ENCODE measurements at regions not wholly inside any gene's neighbourhood (a gene's known extent, or its start where the extent isn't known, plus 50 kb on each side); places are given as distances from the start of the nearest gene placed in this dataset.

DNA sequence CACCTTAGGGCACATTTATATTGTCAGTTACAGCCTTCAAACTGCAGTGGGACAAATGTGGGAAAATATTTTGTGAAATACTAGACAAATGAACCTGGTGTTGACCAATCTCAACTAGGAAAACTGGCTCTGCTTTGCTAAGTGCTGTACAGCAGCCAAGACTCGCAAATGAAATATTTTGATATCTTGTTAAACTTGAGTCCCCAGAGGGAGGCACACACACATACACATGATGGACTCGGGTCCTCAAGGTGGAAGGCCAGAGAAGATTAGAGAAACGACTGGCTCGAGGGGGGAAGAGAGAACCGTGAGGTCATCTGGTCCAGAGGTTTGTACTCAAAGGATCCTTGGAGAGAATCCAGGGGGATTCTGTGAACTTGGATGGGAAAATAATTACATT lies 67.3 kb upstream of the JAG1 start:
- 60% methylated on average over 5 of the region's 5 CpGs for WGBS
- Histone ChIP-seq H3K27me3 (no peaks in the 10 kb centered on the region), H3K4me3 (no peak overlapping the region), H3K36me3 (no peaks in the 10 kb centered on the region), H3K27ac (replicated peaks in 1 of 4) (no peak overlapping the region), H3K4me1 (peaks cover 0 to 8% (median 6%) of the 10 kb centered on the region in 4 donors), H3K9me3 (no peaks in the 10 kb centered on the region)
- intact Hi-C loops (cut with DNase I): no loop called here
- no peak for DNase-seq (ENCODE audit: extremely low spot score)
- TF ChIP-seq EP300 (IDR thresholded peaks at IDR 0.05) (no peak), POLR2A (IDR thresholded peaks at IDR 0.05; ENCODE audit: low read depth) (no peak), POLR2AphosphoS5 (IDR thresholded peaks at IDR 0.05) (no peak)
- TF ChIP-seq, protein P1, sequence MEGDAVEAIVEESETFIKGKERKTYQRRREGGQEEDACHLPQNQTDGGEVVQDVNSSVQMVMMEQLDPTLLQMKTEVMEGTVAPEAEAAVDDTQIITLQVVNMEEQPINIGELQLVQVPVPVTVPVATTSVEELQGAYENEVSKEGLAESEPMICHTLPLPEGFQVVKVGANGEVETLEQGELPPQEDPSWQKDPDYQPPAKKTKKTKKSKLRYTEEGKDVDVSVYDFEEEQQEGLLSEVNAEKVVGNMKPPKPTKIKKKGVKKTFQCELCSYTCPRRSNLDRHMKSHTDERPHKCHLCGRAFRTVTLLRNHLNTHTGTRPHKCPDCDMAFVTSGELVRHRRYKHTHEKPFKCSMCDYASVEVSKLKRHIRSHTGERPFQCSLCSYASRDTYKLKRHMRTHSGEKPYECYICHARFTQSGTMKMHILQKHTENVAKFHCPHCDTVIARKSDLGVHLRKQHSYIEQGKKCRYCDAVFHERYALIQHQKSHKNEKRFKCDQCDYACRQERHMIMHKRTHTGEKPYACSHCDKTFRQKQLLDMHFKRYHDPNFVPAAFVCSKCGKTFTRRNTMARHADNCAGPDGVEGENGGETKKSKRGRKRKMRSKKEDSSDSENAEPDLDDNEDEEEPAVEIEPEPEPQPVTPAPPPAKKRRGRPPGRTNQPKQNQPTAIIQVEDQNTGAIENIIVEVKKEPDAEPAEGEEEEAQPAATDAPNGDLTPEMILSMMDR (IDR thresholded peaks at IDR 0.05): no peak

DNA sequence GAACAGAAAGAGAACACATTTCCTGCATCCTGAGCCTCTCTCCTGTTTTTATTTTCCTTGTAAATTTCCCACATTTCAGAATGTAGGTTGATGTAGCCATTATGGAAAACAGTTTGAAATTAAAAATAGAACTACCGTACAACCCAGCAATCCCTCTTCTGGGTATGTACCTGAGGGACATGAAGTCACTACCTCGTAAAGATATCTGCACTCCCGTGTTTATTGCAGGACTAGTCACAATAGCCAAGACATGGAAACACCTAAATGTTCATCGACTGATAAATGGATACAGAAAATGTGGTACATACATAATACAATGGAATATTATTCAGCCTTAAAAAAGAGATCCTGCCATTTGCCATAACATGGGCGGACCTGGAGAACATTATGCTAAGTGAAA lies 72.0 kb upstream of the JAG1 start:
- 94% methylated on average over 5 of the region's 5 CpGs for WGBS
- no peaks in the 10 kb centered on the region for H3K27me3 ChIP-seq
- no peaks in the 10 kb centered on the region for H3K9me3 ChIP-seq
- TF ChIP-seq EP300 (IDR thresholded peaks at IDR 0.05) (no peak), POLR2AphosphoS5 (IDR thresholded peaks at IDR 0.05) (no peak), POLR2A (IDR thresholded peaks at IDR 0.05; ENCODE audit: low read depth) (no peak)
- TF ChIP-seq, protein P1 (IDR thresholded peaks at IDR 0.05): no peak
- H3K4me1 ChIP-seq: no peaks in the 10 kb centered on the region
- DNase-seq (ENCODE audit: extremely low spot score): no peak
- intact Hi-C loops (cut with DNase I): no loop called here
- no peak overlapping the region for H3K4me3 ChIP-seq
- H3K27ac ChIP-seq (replicated peaks in 1 of 4): no peak overlapping the region
- no peaks in the 10 kb centered on the region for H3K36me3 ChIP-seq

DNA sequence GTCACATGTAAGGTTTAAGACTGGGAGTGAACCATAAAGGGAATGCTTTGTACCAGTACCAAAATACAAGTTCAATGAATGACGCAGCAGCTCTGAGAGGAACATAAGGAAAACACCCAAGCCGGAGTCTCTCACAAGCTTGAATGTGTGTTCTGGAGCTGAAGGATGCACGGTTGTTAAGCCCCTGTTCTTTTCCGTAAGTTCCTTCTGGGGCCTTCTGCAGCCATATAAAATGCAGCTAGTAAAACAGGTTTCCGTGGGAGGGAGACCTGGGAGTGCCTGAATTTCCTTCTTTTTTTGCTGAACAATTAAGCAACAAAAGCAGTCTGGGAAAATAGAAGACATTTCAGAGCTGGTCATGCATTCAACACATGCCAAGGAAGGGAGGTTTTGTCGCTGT lies 73.2 kb upstream of the JAG1 start:
- WGBS: 80% methylated on average over 6 of the region's 6 CpGs
- intact Hi-C loops (cut with DNase I): no loop called here

DNA sequence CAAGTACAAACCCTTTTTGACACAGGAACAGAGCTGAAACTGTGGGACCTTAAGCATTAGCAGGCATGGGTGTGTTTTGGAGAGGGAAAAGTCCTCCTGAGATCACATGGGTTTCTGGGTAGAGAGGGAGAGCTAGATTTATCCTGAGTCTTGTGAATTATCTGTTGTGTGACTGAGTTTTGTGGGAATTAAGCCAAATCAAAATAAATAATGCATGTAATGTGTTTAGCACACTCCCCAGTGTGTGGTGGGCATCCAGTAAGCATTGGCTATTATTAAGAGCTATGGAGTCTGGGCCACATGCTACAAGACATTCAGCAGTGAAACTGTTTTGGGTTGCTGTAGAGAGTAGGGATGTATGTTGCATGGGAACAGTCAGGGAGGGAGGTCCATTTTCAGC lies 75.3 kb upstream of the JAG1 start:
- intact Hi-C loops (cut with DNase I): no loop called here

More for the DNA sequence above, 73.2 kb upstream of the JAG1 start:
- H3K4me1 ChIP-seq: no peaks in the 10 kb centered on the region
- H3K27ac ChIP-seq (replicated peaks in 1 of 4): no peak overlapping the region
- TF ChIP-seq EP300 (IDR thresholded peaks at IDR 0.05) (no peak), POLR2AphosphoS5 (IDR thresholded peaks at IDR 0.05) (no peak)
- H3K4me3 ChIP-seq: no peak overlapping the region
- H3K27me3 ChIP-seq: no peaks in the 10 kb centered on the region
- no peaks in the 10 kb centered on the region for H3K36me3 ChIP-seq
- no peak for DNase-seq (ENCODE audit: extremely low spot score)
- no peaks in the 10 kb centered on the region for H3K9me3 ChIP-seq

DNA sequence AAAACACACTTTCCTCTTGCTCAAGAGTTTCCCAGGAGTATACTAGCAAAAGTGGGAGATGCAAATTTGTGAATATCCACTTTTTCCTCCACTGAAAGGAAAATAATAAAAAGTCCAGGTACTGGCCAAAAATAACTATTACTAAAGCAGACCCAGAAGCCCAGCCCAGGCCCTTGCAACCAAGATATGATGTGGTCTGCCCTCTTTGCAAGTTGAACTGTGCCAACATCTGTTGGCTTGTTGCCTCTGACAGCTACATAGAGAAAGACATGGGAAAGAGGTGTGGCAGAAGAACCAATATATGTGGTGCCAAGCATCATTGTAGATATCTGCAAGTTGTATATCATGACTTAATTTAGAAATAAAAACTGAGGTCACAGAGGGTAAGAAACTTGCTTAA lies 78.4 kb upstream of the JAG1 start:
- Histone ChIP-seq H3K36me3 (no peaks in the 10 kb centered on the region), H3K4me1 (peaks cover 0 to 5% (median 0%) of the 10 kb centered on the region in 4 donors)
- DNase-seq (ENCODE audit: extremely low spot score): no peak

More for the DNA sequence above, 75.3 kb upstream of the JAG1 start:
- Histone ChIP-seq H3K4me3 (no peak overlapping the region), H3K27ac (replicated peaks in 1 of 4) (no peak overlapping the region), H3K4me1 (no peaks in the 10 kb centered on the region), H3K27me3 (no peaks in the 10 kb centered on the region), H3K36me3 (no peaks in the 10 kb centered on the region), H3K9me3 (no peaks in the 10 kb centered on the region)
- TF ChIP-seq, protein P1 (IDR thresholded peaks at IDR 0.05): no peak
- no peak for TF ChIP-seq EP300 (IDR thresholded peaks at IDR 0.05)
- TF ChIP-seq POLR2AphosphoS5 (IDR thresholded peaks at IDR 0.05): no peak
- TF ChIP-seq POLR2A (IDR thresholded peaks at IDR 0.05; ENCODE audit: low read depth): no peak
- DNase-seq (ENCODE audit: extremely low spot score): no peak

More for the DNA sequence above, 78.4 kb upstream of the JAG1 start:
- Histone ChIP-seq H3K27ac (replicated peaks in 1 of 4) (no peak overlapping the region), H3K9me3 (no peaks in the 10 kb centered on the region), H3K4me3 (no peak overlapping the region), H3K27me3 (no peaks in the 10 kb centered on the region)
- TF ChIP-seq, protein P1 (IDR thresholded peaks at IDR 0.05): no peak
- intact Hi-C loops (cut with DNase I): no loop called here
